ENCODE measurements at regions not wholly inside any gene's neighbourhood (a gene's known extent, or its start where the extent isn't known, plus 50 kb on each side); places are given as distances from the start of the nearest gene placed in this dataset.

- no peak for DNase-seq
Observed at GRCh38 chr16:7183768-7184167, 148.9 kb upstream of the RBFOX1 start.

GRCh38 chr16:7182510-7183109 lies 150.0 kb upstream of the RBFOX1 start:
- no peak for DNase-seq

DNA sequence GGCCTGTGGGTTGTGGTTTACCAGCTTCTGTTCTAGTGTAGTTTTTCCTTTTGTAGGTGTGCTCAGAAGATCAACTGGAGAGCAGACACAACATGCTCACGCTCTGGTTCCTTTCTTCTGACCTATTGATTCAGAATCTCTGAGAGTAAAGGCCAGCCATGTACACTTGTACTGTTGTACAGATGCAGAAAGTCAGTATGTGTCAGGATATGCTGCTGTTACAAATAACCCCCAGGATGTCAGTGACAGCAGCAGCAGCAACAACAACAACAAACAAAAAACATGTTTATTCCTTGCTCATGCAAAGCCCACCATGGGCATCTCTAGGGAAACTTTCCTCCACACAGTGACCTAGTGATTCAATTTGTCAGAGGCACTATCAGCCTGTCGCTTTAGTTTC lies 154.8 kb upstream of the RBFOX1 start:
- no peak for DNase-seq

GRCh38 chr16:7171151-7171550 lies 161.5 kb upstream of the RBFOX1 start:
- no peak for DNase-seq

- DNase-seq, result no peak
Observed at GRCh38 chr16:7167626-7168025, 165.0 kb upstream of the RBFOX1 start.

DNA sequence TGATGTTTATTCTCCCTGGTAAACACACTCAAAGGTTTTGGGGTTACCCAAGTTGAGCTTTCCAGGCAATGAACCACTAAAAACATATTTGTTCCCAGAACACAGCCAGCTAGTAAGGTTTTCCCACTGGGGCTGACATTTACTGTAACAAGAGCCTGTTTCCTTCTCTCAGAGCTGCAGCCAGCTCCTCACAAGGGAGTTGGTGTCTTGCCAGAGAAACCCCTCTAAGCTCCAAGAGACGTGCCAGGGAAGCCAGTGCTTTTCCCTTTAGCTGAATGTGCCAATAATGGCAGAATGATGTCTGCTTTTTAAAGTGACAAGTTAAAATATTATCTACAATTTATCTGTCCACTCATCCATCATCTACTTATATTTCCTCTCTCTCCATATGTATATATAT lies 170.8 kb upstream of the RBFOX1 start:
- no peak for DNase-seq

DNA sequence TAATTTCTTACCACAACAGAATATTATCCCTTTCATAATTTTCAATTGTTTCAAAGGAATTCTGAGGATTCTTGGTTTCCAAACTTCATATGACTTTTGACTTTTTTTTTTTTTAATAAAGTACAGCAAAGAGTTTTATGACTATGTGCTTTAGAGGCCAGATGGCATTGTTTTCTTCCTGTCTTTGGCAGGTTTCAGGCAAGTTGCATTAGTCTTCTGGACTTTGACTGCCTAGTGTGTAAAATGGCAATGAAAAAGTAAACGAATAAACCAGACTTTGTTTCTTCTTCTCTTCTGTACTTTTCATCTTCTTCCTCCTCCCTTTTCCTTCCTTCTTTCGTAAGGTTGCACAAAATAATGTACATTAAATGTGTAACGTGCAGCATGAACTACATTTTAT lies 172.6 kb upstream of the RBFOX1 start:
- no peak for DNase-seq

- no peak for DNase-seq
Observed at GRCh38 chr16:7158481-7158880, 174.2 kb upstream of the RBFOX1 start.

GRCh38 chr16:7150230-7150629 lies 182.4 kb upstream of the RBFOX1 start:
- DNase-seq, result no peak

DNA sequence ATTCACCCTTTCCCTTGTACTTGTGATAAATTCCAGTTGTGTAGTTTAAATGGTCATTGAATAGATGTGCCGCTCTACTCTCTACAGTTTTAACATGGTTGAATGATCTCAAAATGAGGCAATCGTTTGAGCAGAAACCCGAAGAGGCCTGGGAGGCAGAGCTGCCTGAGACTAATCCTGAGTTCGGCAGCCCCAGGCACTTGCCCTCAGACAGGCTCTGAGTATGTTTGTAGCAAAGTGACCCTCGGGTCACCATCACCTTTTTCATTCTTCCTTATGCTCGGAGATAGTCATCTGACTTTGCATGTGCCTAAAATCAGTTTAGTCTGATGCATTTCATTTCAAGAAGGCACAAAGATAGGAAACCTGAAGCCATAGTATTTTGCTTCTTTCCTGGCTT lies 184.0 kb upstream of the RBFOX1 start:
- DNase-seq, result no peak

DNA sequence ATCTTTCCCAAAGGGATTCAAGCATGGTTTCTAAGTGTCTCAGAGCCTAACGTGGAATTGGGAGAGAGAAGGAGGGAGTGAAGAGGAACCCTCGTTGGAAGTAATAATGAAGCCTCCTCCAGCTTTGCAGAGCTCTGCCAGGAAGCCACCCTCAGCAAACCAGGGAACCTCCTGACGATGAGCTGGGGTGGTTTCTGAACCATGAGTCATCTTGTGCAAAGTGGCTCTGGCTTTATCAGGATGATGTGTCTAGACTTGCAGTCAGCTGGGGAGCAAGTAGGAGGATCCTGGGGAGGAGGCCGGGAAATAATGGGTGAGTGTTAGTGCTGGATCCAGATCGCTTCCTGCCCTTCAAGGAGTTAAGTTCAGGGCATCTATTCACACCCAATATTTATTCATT lies 191.7 kb upstream of the RBFOX1 start:
- DNase-seq, result no peak

DNA sequence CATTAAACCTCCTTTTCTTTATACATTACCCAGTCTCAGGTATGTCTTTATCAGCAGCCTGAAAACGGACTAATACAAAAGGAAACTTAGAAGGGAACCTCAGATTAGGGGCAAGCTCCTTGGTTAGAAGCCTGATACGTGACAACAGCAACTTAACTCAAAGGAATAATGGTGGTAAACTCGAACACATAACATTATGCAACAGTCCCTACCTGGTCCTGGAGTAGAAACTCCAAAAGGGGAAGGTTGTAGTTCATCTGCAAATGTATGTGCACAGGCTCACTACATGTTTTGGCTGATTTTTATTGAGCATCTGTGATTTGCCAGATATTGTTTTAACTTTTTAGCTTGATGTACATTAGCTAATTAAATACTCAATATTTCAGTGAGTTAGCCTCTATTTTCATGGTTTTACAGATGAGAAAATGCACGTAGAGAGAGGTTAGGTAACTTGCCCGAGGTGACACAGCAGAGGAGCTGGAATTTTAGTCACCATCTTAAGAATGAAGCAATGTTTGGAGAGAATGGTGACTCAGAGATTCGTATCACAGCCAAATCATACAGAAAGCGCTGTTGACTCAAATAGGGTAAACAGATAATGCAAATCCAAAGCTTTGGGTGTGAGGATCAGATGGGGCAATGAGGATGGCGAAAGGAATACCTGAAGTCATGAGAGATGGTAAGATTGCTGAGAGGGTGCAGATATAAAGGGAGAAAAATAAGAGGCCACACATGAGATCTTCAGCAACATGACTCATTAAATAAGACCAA lies 194.9 kb upstream of the RBFOX1 start:
- no peak for DNase-seq

DNA sequence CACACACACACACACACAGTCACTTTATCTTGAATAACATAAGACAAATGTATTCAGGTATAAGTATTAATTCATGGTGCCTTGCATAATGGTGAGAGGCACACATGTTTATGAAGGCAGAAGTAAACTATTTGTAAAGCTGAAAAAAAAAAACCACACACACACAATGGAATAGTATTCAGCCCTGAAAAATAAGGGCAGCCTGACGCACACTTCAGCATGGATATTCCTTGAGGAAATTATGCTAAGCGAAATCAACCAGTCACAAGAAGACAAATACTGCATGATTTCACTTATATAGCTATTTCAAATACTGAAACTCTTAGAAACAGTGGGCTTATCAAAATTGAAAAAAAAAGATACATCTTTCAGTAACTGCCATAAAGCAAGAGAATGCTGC lies 200.2 kb upstream of the RBFOX1 start:
- DNase-seq, result no peak

DNA sequence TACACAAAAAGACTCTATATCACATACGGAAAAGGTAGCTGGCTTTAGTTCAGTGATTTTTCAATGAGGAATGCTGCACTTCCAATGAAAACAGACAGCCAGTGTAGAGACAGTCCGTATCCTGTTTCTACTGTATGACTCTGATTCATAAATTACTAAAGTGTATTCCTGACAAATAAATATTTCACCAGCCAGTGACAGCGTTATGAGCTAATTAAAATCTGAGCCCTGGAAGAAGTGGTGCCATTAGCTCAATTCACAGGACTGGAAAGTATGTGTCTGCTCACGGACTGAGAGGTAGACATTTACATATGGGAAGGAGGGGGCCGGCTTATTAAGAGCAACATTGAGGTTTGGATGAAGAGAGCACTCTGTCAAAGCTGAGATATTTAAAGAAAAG lies 207.9 kb upstream of the RBFOX1 start:
- DNase-seq, result no peak

DNA sequence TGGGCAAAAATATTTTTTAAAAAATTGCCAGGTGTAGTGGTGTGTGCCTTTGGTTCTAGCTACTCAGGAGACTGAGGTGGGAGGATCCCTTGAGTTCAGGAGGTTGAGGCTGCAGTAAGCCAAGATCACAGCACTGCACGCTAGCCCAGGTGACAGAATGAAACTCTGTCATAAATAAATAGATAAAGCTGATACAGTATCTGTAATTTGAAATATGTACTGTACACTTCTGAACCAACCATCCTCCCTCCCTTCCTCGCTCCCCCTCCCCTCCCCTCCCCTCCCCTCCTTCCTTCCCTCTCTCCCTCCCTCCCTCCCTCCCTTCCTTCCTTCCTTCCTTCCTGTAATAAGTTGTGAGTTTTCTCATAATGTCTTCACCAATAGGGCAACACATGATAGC lies 208.4 kb upstream of the RBFOX1 start:
- DNase-seq, result no peak

DNA sequence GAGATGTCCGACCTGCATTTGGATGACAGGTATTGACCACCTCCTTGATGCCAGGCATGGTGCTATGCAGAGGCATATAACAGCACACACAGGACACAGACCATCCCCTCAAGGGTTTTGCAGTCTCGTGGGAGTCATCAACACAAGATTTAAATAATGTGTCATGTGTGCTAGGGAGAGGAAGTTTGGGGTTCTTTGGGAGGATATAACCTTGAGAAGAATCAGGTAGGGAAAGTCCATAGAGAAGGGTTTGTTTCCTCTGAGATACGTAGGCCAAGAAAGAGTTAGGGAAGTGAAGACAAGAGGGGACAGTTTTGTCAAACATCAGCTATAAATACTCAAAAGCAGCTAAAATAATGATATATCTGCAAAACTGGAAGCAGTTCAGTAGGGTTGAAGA lies 215.9 kb upstream of the RBFOX1 start:
- DNase-seq, result no peak

DNA sequence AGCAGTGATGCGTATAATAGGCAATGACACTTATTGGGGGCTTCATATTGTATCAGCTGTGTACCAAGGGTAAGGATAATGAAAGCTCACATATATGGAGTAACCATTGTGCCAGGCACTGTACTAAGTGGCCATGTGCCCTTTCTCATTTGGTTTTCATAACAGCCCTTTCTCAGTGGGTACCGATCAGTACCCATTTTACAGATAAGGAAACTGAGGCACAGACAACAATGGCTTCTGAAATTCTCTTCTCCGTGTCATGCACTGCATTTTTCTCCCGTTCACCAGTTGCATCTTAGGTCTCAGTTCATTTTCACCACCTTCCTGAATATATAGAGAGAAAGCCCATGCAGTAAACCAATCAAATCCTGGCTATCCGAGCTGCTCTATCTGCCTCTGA lies 216.7 kb upstream of the RBFOX1 start:
- DNase-seq, result no peak

- DNase-seq, result no peak
Observed at GRCh38 chr16:7113949-7114348, 218.7 kb upstream of the RBFOX1 start.

- DNase-seq, result no peak
Observed at GRCh38 chr16:7113395-7113794, 219.2 kb upstream of the RBFOX1 start.

DNA sequence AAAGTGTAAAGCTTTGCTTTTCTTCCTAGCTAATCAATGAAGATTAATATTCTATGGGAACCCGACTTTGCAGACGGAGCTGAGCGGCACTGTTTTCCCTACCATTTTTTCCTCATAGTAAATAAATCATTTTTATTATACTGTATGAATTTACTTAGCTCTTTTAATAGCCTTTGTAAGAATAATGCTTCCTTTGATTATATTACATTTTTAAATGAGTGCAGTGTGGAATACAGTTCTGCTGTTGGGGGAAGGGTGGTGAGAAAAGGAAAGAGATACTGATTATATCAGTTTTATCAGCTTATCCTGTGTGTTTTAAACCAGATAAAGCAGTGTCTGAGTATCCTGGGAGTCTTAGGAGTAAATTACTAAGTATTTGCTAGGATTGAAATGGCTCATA lies 221.4 kb upstream of the RBFOX1 start:
- DNase-seq, result no peak

DNA sequence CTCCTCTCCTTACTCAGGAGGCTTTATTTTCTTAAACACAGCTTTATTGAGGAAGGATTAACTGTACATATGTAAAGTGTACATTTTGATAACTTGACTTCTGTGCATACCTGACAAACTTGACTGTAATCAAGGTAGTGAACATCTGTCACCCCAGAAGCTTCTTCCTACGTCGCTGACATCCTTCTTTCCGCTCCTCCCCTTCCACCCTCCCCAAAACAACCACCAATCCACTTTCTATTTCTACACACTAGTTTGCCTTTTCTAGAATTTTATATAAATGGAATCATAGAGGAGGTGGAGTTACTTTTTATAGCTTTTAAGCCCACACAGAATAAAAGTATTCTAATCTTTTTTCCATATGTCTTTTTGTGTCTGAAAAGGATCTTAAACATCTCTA lies 225.2 kb upstream of the RBFOX1 start:
- DNase-seq, result no peak

- DNase-seq, result no peak
Observed at GRCh38 chr16:7103056-7103455, 229.6 kb upstream of the RBFOX1 start.

- no peak for DNase-seq
Observed at GRCh38 chr16:7101054-7101453, 231.6 kb upstream of the RBFOX1 start.

- no peak for DNase-seq
Observed at GRCh38 chr16:7097518-7097917, 235.1 kb upstream of the RBFOX1 start.

DNA sequence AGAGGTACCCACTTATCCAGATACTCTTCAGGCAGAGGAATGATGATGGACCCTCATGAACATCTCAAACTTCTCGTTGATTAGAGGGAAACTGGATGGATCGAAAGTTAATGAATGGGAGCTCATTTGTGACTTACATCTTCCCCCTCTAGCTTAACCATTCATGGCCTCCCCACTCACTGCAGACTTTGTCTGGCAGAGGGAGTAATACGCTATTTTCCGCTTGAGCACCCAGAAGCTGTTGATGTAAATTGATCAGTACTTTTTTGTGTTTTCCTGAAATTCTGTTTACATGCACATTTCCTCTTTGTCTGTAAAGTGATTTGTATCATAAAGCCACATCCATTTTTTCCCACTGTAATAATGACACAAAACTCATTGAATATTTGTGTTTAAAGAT lies 239.1 kb upstream of the RBFOX1 start:
- DNase-seq, result no peak

All from midbrain (tissue), 1 donor.